ENCODE measurements at regions not wholly inside any gene's neighbourhood (a gene's known extent, or its start where the extent isn't known, plus 50 kb on each side); places are given as distances from the start of the nearest gene placed in this dataset.

DNA sequence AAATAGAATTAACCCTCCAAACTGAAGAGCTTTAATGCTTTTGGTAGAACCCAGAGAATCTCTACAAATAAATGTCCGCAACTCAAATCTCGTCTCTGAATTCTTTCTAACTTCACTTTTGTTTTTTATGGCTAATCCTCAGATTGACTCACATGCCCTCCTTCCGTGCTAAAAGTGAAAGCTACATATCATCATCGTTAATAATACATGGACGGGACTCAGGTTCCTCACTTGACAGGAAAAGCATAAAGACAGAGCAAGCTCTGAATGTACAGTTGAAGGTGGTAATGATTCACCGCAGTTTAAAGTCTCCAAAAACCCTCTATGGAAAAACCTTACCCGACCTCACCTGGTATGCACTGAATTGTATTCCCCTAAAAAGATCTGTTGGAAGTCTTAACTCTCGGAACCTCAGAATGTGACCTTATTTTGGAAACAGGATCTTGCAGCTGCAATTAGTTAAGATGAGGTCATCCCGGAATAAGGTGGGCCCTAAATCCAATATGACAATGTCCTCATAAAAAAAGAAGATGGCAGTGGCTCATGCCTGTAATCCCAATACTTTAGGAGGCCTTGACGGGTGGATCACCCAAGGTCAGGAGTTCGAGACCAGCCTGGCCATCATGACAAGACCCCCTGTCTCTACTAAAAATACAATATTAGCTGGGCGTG, 147.4 kb upstream of the FOXN3 start:
- TF ChIP-seq, protein P1, sequence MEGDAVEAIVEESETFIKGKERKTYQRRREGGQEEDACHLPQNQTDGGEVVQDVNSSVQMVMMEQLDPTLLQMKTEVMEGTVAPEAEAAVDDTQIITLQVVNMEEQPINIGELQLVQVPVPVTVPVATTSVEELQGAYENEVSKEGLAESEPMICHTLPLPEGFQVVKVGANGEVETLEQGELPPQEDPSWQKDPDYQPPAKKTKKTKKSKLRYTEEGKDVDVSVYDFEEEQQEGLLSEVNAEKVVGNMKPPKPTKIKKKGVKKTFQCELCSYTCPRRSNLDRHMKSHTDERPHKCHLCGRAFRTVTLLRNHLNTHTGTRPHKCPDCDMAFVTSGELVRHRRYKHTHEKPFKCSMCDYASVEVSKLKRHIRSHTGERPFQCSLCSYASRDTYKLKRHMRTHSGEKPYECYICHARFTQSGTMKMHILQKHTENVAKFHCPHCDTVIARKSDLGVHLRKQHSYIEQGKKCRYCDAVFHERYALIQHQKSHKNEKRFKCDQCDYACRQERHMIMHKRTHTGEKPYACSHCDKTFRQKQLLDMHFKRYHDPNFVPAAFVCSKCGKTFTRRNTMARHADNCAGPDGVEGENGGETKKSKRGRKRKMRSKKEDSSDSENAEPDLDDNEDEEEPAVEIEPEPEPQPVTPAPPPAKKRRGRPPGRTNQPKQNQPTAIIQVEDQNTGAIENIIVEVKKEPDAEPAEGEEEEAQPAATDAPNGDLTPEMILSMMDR (IDR thresholded peaks at IDR 0.05) = no peak
- no peak for TF ChIP-seq EZH2 (IDR thresholded peaks at IDR 0.05; ENCODE audit: borderline replicate concordance, insufficient read depth, low read depth, low read length, poor library complexity, severe bottlenecking)

All from B cell (primary cell).